GM21737 (cell line): ENCODE measurements at regions not wholly inside any gene's neighbourhood (a gene's known extent, or its start where the extent isn't known, plus 50 kb on each side); places are given as distances from the start of the nearest gene placed in this dataset.

ENCODE experiments used
- ATAC-seq: cut with Tn5 transposase; IDR thresholded peaks from one replicate; pipeline ENCODE4 v1.9.1; 2021; ENCODE audit warnings: mild to moderate bottlenecking, moderate library complexity; ENCODE audit not compliant: unreplicated experiment

DNA sequence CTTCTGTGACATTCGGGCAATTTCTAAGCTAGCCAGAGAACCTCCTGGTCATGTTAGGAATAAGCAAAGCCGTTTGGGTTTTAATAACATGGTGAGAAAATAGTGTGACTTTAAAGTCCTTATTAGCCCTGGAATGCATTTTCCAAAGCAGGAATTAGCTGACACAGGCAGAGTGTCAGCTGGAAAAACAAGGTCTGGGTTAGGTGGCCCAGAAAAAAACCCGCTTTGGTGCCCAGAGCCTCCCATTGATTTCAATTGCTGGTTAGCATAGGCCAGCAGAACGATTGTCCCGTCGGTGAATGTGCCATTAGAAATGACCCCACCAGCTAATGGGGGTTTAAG, 62.1 kb upstream of the CPEB4 start:
- ATAC-seq, result no peak

DNA sequence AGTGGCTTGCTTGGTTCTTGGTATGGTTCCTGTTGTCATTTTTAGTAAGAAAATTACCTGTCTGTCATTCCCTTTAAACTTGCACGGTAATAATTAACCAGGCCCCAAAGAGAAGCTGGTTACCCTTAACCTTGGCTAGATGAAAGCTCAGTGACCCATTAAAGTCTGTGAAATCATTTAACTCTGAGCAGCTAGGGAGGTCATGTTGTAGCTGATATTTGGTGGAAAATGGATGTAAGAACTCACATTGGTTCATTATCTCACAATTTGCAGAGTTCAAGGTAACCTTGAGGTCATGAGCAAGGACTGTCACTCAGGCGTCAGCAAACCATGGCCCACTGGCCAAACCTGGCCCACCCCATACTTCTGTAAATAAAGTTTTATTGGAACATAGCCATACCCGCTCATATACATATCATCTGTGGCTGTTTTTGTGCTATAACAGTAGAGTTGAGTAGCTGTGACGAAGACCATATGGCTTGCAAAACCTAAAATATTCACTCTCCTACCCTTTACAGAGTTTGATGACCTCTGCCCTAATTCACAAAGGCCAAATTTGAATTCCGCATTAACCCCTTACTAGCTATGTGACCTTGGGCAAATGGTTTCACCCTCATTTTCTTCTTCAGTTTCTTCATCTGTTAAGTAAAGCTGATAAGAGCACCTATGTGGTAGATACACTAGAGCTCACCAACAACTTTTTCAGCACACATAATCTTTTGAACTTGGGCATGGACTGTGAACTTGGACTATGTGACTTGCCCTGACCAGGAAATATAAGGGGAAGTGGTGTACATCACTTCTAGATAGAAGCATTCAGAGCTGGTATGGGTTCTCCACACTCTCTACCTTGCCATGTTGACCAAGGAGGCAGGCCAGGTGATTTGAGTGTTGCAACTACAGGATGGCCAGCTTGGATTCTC, 61.5 kb upstream of the CPEB4 start:
- no peak for ATAC-seq

DNA sequence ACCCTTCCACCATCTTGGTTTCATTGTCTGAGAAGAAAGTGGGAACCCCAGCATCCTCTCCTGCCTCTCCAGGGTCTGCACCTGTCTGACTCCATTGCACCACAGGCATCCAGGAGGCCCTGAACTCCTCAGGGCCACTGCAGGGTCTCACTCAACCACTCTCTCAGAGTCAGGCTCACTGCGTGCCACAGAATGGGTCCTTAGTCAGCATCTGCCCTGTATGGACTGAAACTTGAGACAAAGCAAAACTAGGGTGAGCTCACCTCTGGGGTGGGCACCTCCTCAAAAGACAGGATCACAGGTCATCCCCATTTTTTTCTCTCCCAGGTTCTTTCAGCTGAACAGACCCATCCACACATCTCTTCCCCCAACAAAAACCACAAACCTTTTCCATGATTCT, 59.2 kb upstream of the CPEB4 start:
- no peak for ATAC-seq

DNA sequence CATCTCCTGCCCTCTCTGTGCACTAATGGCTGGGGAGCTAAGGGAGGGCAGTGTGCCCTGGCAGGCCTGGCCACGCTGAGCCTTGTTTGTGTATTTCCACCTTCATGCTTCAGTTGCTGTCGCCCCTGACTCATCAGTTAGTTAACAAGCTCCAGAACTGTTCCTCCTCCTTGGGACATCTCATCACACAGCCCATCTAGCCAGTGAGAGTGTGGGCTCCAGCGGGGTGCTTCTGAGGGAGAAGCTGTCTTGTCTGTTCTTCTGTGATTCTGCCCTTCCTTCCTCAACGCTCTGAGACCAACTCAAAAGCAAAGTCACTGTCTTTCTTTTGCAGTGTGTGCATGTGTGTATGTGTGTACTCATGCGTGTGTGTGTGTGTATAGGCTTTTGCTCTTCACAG, 58.3 kb upstream of the CPEB4 start:
- ATAC-seq, result no peak

DNA sequence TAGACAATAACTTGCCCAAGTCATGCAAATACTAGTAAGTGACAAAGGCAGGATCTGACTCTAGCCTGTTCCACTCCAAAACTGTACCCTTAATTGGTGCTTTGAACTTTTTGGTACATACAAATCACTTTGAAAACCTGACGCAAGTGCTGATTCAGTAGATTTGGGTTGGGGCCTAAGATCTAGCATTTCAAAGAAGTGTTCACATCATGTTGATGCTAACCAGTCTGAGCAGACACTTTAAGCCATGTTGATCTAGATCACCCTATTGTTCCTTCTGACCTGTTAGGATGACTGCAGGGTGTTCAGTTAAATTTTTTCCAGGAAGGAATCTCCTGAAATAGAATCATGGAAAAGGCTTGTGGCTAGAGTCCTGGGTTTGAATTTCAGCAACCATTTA, 57.7 kb upstream of the CPEB4 start:
- no peak for ATAC-seq

DNA sequence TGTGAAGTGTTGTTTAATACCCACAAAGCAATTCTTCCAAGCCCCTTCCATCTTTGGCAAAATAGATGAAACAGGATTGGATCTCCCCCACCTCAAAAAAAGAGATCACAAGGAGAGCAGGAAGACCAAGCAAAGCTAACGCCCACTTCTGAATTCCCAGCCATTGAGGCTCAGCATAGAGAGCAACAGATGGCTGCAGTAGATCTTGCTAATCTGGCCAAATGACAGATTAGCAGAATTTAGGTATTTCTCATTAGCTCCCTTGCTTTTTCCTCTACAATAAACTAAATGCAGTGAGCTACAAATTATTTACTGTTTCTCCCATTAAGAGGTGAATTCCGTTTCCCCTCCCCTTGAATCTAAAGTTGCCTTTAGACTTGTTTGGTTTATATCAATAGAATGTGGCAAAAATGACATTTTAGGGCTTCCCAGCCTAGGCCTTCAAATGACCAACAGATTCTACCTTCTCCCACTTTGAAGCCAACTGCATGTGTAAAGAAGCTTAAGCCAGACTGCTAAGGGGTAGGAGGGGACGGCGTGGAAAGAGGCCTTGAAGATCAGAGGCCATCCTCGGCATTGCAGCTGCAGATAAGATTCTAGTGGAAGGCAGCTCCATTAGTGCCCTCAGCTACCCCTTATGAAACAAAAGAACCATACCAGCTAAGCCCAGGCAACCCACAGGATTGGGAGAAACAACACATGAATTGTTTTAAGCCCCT, 56.8 kb upstream of the CPEB4 start:
- no peak for ATAC-seq

GRCh38 chr5:173832386-173832785, 55.8 kb upstream of the CPEB4 start:
- peak; percentile 65 for ATAC-seq

DNA sequence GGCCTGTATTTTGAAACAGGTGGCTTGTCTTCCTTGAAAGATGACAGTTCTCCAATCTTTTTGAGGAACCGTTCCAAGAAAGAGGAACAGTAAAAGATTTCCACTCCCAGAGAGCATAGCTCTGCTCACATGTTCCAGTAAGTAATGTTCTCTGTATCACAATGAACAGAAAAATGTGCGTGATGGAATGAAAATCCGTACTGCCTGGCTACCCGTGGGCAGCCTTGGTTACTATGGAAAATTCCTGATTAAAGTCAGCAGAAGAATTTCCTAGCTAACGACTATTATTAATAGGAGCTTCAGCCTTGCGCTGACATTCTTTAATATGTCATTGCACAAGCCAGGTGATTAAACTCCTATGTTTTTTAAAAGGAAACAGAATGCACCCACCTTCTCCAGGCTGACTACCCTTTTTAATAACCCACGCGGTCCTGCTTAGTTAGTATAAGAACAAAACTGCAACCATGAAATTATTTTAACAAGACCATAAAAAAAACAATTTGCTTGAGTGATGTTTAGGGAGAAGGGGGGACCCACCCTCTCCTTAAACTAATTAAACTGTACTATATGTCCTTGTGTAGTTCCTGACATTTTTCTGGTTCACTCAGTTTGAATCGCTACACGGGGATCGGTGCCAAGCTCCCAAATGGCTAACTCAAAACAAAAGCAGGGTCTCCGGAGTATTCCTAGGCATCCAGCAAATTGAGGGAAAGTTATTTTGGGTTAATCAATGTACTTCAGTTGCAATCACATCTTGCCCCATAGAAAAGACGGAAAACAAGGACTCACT, 54.8 kb upstream of the CPEB4 start:
- ATAC-seq, result no peak

- ATAC-seq, result no peak
These were observed 53.9 kb upstream of the CPEB4 start for GRCh38 chr5:173834071-173834771.

DNA sequence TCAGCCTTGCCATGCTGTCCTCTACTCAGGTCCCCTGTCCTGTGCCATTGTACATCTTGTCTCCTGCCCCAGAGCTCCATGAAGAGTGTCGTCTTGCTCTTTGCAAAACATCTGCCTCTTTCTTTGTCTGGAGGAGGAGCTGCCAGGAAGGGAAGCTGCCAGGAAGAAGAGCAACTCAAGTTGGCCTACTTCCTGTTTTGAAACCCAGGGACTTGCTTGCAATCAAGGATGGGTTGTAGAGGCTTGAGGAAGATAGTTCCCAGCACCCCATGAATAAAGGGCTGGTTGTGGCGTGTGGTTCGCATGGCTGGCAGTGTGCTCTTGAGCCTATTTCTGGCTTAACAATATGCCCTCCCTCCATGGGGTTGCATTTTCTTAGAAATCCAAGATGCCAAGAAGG, 53.0 kb upstream of the CPEB4 start:
- no peak for ATAC-seq

DNA sequence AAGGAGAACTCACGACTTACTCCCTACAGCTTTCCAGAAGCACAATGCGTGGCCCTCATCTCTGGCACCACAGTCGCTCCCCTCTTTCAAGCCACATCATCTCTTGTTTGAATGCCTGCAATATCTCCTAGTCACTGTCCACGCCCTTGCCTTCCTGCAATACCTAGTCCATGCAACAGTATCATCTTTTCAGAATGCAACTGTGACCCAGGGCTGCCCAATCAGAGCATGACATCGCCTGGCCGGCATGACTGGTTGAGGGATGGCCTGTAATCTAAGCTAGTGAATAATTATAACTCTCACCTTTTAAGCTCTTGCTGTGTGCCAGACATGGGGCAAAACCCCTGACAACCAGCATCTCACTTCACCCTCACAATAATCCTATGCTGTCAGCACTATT, 52.5 kb upstream of the CPEB4 start:
- ATAC-seq, result no peak

GRCh38 chr5:173837654-173838053, 50.5 kb upstream of the CPEB4 start:
- ATAC-seq, result no peak
